ENCODE measurements at regions not wholly inside any gene's neighbourhood (a gene's known extent, or its start where the extent isn't known, plus 50 kb on each side); places are given as distances from the start of the nearest gene placed in this dataset.

GRCh38 chr16:8127070-8127469 lies 463.2 kb downstream of the TMEM114 start:
- Histone ChIP-seq H3K27me3 (replicated peaks; ENCODE audit: control insufficient read depth, insufficient read depth, low read length) (no peaks in the 10 kb centered on the region), H3K36me3 (ENCODE audit: control insufficient read depth, insufficient read depth, low read length) (no peaks in the 10 kb centered on the region), H3K4me3 (ENCODE audit: low read depth, low read length) (no peak overlapping the region), H3K9me3 (no peaks in the 10 kb centered on the region), H3K4me1 (peaks cover 5% of the 10 kb centered on the region; the same call in 1 of the 2 replicates)
- no peak for DNase-seq
- no peaks in the 10 kb centered on the region for H3K36me3 Mint-ChIP-seq (ENCODE audit: insufficient read depth, unreplicated experiment)
- intact Hi-C loops (cut with micrococcal nuclease; ENCODE audit: unreplicated experiment), result no loop called here
- ChIA-PET CTCF (no interaction called here), POLR2A (no interaction called here)
- no peak overlapping the region for H3K4me3 Mint-ChIP-seq (ENCODE audit: unreplicated experiment)
- H3K4me1 Mint-ChIP-seq (ENCODE audit: low read depth, unreplicated experiment), result peaks cover 11% of the 10 kb centered on the region
- H3K27ac Mint-ChIP-seq (ENCODE audit: unreplicated experiment), result no peak overlapping the region
- H3K27me3 Mint-ChIP-seq (ENCODE audit: insufficient read depth, unreplicated experiment), result no peaks in the 10 kb centered on the region
- TF ChIP-seq, protein P1, sequence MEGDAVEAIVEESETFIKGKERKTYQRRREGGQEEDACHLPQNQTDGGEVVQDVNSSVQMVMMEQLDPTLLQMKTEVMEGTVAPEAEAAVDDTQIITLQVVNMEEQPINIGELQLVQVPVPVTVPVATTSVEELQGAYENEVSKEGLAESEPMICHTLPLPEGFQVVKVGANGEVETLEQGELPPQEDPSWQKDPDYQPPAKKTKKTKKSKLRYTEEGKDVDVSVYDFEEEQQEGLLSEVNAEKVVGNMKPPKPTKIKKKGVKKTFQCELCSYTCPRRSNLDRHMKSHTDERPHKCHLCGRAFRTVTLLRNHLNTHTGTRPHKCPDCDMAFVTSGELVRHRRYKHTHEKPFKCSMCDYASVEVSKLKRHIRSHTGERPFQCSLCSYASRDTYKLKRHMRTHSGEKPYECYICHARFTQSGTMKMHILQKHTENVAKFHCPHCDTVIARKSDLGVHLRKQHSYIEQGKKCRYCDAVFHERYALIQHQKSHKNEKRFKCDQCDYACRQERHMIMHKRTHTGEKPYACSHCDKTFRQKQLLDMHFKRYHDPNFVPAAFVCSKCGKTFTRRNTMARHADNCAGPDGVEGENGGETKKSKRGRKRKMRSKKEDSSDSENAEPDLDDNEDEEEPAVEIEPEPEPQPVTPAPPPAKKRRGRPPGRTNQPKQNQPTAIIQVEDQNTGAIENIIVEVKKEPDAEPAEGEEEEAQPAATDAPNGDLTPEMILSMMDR (IDR thresholded peaks at IDR 0.05; ENCODE audit: insufficient read depth in 1 of 2, low read depth in 1 of 2, low read length in 1 of 2, severe bottlenecking in 1 of 2, unreplicated experiment in 1 of 2), result no peak
- BruUV-seq (replicated peaks), result no TSS peak
- H3K9me3 Mint-ChIP-seq (ENCODE audit: unreplicated experiment), result no peaks in the 10 kb centered on the region

GRCh38 chr16:8126313-8126712 lies 464.0 kb downstream of the TMEM114 start:
- Histone ChIP-seq H3K27me3 (replicated peaks; ENCODE audit: control insufficient read depth, insufficient read depth, low read length) (no peaks in the 10 kb centered on the region), H3K4me3 (ENCODE audit: low read depth, low read length) (no peak overlapping the region), H3K36me3 (ENCODE audit: control insufficient read depth, insufficient read depth, low read length) (no peaks in the 10 kb centered on the region), H3K9me3 (no peaks in the 10 kb centered on the region), H3K4me1 (peaks cover 5% of the 10 kb centered on the region; the same call in 1 of the 2 replicates)
- Mint-ChIP-seq H3K4me1 (ENCODE audit: low read depth, unreplicated experiment) (peaks cover 11% of the 10 kb centered on the region), H3K4me3 (ENCODE audit: unreplicated experiment) (no peak overlapping the region), H3K9me3 (ENCODE audit: unreplicated experiment) (no peaks in the 10 kb centered on the region), H3K27ac (ENCODE audit: unreplicated experiment) (no peak overlapping the region), H3K27me3 (ENCODE audit: insufficient read depth, unreplicated experiment) (no peaks in the 10 kb centered on the region), H3K36me3 (ENCODE audit: insufficient read depth, unreplicated experiment) (no peaks in the 10 kb centered on the region)
- BruUV-seq (replicated peaks), result no TSS peak
- intact Hi-C loops (cut with micrococcal nuclease; ENCODE audit: unreplicated experiment), result no loop called here
- POLR2A ChIA-PET, result no interaction called here
- TF ChIP-seq, protein P1 (IDR thresholded peaks at IDR 0.05; ENCODE audit: insufficient read depth in 1 of 2, low read depth in 1 of 2, low read length in 1 of 2, severe bottlenecking in 1 of 2, unreplicated experiment in 1 of 2), result no peak
- CTCF ChIA-PET, result no interaction called here
- DNase-seq, result no peak

DNA sequence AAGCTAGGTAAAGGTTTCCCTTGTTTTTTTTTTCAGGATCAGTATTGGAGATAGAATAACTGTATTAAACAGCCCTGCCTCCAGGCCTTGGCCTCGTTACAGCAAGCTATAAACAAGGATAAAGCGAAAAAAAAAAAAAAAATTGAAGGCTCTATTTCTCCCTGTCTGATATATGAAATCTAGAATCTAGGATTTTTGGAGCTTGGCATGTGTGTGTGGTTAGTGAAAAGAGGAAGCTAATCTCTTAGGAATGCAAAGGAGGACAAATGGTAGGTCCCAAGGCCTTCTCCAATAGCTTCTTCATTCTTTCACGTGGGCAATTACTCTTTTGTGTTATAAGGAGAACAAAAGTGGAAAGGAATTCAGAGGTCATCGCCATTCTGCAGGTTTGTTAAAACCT lies 470.3 kb downstream of the TMEM114 start:
- H3K27ac Mint-ChIP-seq (ENCODE audit: unreplicated experiment), result no peak overlapping the region
- H3K27me3 Mint-ChIP-seq (ENCODE audit: insufficient read depth, unreplicated experiment), result no peaks in the 10 kb centered on the region
- no peak for DNase-seq
- H3K9me3 Mint-ChIP-seq (ENCODE audit: unreplicated experiment), result no peaks in the 10 kb centered on the region
- H3K4me1 ChIP-seq, result no peaks in the 10 kb centered on the region
- no peaks in the 10 kb centered on the region for H3K27me3 ChIP-seq (replicated peaks; ENCODE audit: control insufficient read depth, insufficient read depth, low read length)
- TF ChIP-seq, protein P1 (IDR thresholded peaks at IDR 0.05; ENCODE audit: insufficient read depth in 1 of 2, low read depth in 1 of 2, low read length in 1 of 2, severe bottlenecking in 1 of 2, unreplicated experiment in 1 of 2), result no peak
- no TSS peak for BruUV-seq (replicated peaks)
- CTCF ChIA-PET, result no interaction called here
- H3K4me3 ChIP-seq (ENCODE audit: low read depth, low read length), result no peak overlapping the region
- no peaks in the 10 kb centered on the region for H3K36me3 Mint-ChIP-seq (ENCODE audit: insufficient read depth, unreplicated experiment)
- H3K4me3 Mint-ChIP-seq (ENCODE audit: unreplicated experiment), result no peak overlapping the region
- H3K4me1 Mint-ChIP-seq (ENCODE audit: low read depth, unreplicated experiment), result no peaks in the 10 kb centered on the region
- intact Hi-C loops (cut with micrococcal nuclease; ENCODE audit: unreplicated experiment), result no loop called here
- POLR2A ChIA-PET, result no interaction called here
- H3K36me3 ChIP-seq (ENCODE audit: control insufficient read depth, insufficient read depth, low read length), result no peaks in the 10 kb centered on the region
- H3K9me3 ChIP-seq, result no peaks in the 10 kb centered on the region

All from Caco-2 (cell line).